ENCODE measurements at regions not wholly inside any gene's neighbourhood (a gene's known extent, or its start where the extent isn't known, plus 50 kb on each side); places are given as distances from the start of the nearest gene placed in this dataset.

GRCh38 chr4:112055100-112055499 lies 90.2 kb upstream of the FAM241A start:
- Histone ChIP-seq H3K27me3 (ENCODE audit: control insufficient read depth, insufficient read depth, low read length) (no peaks in the 10 kb centered on the region), H3K4me3 (ENCODE audit: low read depth, low read length) (no peak overlapping the region), H3K36me3 (ENCODE audit: control insufficient read depth, insufficient read depth, low read length) (no peaks in the 10 kb centered on the region)
- ChIA-PET POLR2A (no interaction called here), CTCF (no interaction called here)
- no peak for DNase-seq (ENCODE audit: low read depth)
- TF ChIP-seq, protein P1, sequence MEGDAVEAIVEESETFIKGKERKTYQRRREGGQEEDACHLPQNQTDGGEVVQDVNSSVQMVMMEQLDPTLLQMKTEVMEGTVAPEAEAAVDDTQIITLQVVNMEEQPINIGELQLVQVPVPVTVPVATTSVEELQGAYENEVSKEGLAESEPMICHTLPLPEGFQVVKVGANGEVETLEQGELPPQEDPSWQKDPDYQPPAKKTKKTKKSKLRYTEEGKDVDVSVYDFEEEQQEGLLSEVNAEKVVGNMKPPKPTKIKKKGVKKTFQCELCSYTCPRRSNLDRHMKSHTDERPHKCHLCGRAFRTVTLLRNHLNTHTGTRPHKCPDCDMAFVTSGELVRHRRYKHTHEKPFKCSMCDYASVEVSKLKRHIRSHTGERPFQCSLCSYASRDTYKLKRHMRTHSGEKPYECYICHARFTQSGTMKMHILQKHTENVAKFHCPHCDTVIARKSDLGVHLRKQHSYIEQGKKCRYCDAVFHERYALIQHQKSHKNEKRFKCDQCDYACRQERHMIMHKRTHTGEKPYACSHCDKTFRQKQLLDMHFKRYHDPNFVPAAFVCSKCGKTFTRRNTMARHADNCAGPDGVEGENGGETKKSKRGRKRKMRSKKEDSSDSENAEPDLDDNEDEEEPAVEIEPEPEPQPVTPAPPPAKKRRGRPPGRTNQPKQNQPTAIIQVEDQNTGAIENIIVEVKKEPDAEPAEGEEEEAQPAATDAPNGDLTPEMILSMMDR (IDR thresholded peaks at IDR 0.05; ENCODE audit: insufficient read depth, low read depth, low read length): no peak

- TF ChIP-seq, protein P1 (IDR thresholded peaks at IDR 0.05; ENCODE audit: insufficient read depth, low read depth, low read length): no peak
- H3K4me3 ChIP-seq (ENCODE audit: low read depth, low read length): no peak overlapping the region
- CTCF ChIA-PET: no interaction called here
- no peaks in the 10 kb centered on the region for H3K27me3 ChIP-seq (ENCODE audit: control insufficient read depth, insufficient read depth, low read length)
- no peaks in the 10 kb centered on the region for H3K36me3 ChIP-seq (ENCODE audit: control insufficient read depth, insufficient read depth, low read length)
- no peak for DNase-seq (ENCODE audit: low read depth)
- POLR2A ChIA-PET: no interaction called here
Observed at GRCh38 chr4:112057470-112057869, 87.8 kb upstream of the FAM241A start.

DNA sequence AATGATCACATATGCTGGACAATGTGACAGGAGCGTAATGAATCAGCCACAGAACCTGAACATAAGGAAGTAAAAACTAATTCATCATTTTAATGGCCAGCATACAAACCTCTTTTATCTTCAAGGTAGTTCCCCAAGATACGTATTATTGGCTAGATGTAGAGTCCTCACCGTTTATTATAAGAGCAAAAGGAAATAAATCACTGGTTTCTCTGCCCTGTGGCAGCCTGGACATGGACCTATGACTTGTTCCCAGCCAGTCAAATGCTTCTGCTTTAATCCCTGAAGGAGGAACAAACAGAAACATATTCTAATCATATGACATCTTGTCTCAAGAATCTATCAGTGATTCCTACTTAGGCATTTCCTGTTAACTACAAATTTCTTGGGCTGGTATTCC lies 86.8 kb upstream of the FAM241A start:
- no peaks in the 10 kb centered on the region for H3K27me3 ChIP-seq (ENCODE audit: control insufficient read depth, insufficient read depth, low read length)
- POLR2A ChIA-PET: no interaction called here
- TF ChIP-seq, protein P1 (IDR thresholded peaks at IDR 0.05; ENCODE audit: insufficient read depth, low read depth, low read length): no peak
- CTCF ChIA-PET: no interaction called here
- no peak for DNase-seq (ENCODE audit: low read depth)
- H3K36me3 ChIP-seq (ENCODE audit: control insufficient read depth, insufficient read depth, low read length): no peaks in the 10 kb centered on the region
- H3K4me3 ChIP-seq (ENCODE audit: low read depth, low read length): no peak overlapping the region

DNA sequence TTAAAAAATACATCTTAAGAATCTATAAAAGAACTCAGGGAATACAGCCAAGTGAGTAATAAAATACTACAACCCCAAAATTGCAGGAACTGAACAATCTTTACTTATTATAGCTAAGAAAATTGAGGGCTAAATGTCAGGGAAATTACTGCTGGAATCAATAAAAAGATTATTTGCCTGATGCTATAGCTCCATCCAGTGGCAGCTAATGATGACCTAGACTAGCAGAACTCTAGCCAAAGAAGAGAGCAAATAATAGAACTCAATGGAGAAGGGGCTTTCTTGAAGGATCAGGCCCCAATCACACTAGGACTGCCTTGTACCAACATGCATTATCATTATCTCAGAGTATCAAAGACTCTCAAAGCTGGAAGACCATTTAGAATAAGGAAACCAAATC lies 85.0 kb upstream of the FAM241A start:
- DNase-seq (ENCODE audit: low read depth): no peak
- CTCF ChIA-PET: interaction anchor here (1.2 kb wide), 1 partner anchor 32 kb away, joined by 3 read pairs; no protein-coding TSS in a partner anchor
- POLR2A ChIA-PET: no interaction called here
- H3K4me3 ChIP-seq (ENCODE audit: low read depth, low read length): no peak overlapping the region
- no peaks in the 10 kb centered on the region for H3K36me3 ChIP-seq (ENCODE audit: control insufficient read depth, insufficient read depth, low read length)
- TF ChIP-seq, protein P1 (IDR thresholded peaks at IDR 0.05; ENCODE audit: insufficient read depth, low read depth, low read length): peak; percentile 61
- H3K27me3 ChIP-seq (ENCODE audit: control insufficient read depth, insufficient read depth, low read length): no peaks in the 10 kb centered on the region

DNA sequence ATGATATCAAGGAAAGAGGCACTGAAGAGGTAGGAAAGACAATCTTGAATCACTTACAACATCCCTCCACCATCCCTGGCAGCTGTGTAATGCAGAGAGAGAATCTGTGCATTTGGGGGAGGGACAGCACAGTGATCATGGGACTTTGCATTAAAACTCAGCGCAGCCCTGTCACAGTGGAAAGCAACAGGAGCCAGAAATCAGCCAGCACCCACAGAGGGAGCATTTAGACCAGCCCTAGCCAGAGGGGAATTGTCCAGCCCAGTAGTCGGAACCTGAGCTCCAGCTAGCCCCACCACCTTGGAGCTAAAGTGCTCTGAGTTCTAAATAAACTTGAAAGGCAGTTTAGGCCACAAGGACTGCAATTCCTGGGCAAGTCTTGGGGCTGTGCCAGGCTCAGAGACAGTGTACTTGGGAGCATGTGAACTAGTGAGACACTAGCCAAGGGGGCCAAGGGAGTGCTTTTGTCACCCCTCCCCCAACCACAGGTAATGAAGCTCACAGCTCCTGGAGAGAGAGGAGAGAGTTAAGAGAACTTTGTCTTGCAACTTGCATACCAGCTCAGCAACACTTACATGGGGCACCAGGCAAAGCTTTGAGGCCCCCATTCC lies 83.9 kb upstream of the FAM241A start:
- TF ChIP-seq, protein P1 (IDR thresholded peaks at IDR 0.05; ENCODE audit: insufficient read depth, low read depth, low read length): no peak
- CTCF ChIA-PET: interaction anchor here (0.8 to 1.3 kb wide), 3 partner anchors 8 to 15 kb away, joined by 3 to 5 read pairs (median 3); no protein-coding TSS in a partner anchor
- Histone ChIP-seq H3K27me3 (ENCODE audit: control insufficient read depth, insufficient read depth, low read length) (no peaks in the 10 kb centered on the region), H3K4me3 (ENCODE audit: low read depth, low read length) (no peak overlapping the region), H3K36me3 (ENCODE audit: control insufficient read depth, insufficient read depth, low read length) (no peaks in the 10 kb centered on the region)
- DNase-seq (ENCODE audit: low read depth): no peak
- POLR2A ChIA-PET: no interaction called here
